Psoas muscle (tissue), 7 donors: ENCODE measurements at regions not wholly inside any gene's neighbourhood (a gene's known extent, or its start where the extent isn't known, plus 50 kb on each side); places are given as distances from the start of the nearest gene placed in this dataset.

Source experiments
- ATAC-seq, 4 donors: fragments of 200-7000 bp; cut with Tn5 transposase; one replicate each; pipeline ENCODE4 v1.9.1; 2020; ENCODE audit warnings: moderate library complexity in 3 of 4, mild to moderate bottlenecking in 2 of 4
- DNase-seq, 2 donors: peaks; one replicate each; pipeline ENCODE4 v3.0.0-alpha.2; 2020
- H3K27ac ChIP-seq: fragments of 200-600 bp; one replicate; pipeline ENCODE4 v1.8.0; 2022
- H3K27me3 ChIP-seq, 3 donors: fragments of 200-600 bp in 1 of 3; one replicate each; pipeline versions ENCODE4 v1.6.1 to v1.8.0; 2013 to 2022; ENCODE audit warnings: low read length in 2 of 3, mild to moderate bottlenecking in 2 of 3, moderate library complexity in 1 of 3; ENCODE audit not compliant: insufficient read depth in 3 of 3
- H3K36me3 ChIP-seq, 2 donors: fragments of 200-600 bp in 1 of 2; one replicate each; pipeline versions ENCODE4 v1.6.1 to v1.8.0; 2013 to 2022; ENCODE audit warnings: low read depth in 1 of 2, mild to moderate bottlenecking in 1 of 2, moderate library complexity in 1 of 2; ENCODE audit not compliant: insufficient read depth in 1 of 2
- H3K4me1 ChIP-seq: fragments of 200-600 bp; one replicate; pipeline ENCODE4 v1.8.0; 2022
- H3K4me3 ChIP-seq: fragments of 200-600 bp; one replicate; pipeline ENCODE4 v1.8.0; 2022; ENCODE audit warnings: mild to moderate bottlenecking
- H3K9me3 ChIP-seq: fragments of 200-600 bp; one replicate; pipeline ENCODE4 v1.8.0; 2022
- WGBS, 3 donors: extraction: QIAGEN DNeasy Blood & Tissue Kit; methylation state at CpG; one replicate each; pipeline versions ENCODE4 v1.1.6 to v1.1.7; 2013; 5-methylcytosine and 5-hydroxymethylcytosine counted together
- intact Hi-C, 2 donors: fragments of 100-400 bp; cut with DNase I; formaldehyde crosslinking; loops; one replicate each; pipeline versions ENCODE4 v1.11.0 to v1.14.2; 2022
- TF ChIP-seq, protein P1 (sequence below): fragments of 200-600 bp; IDR thresholded peaks from one replicate; pipeline ENCODE4 v1.8.0; 2022; ENCODE audit warnings: antibody characterized with exemption
- donor health status: healthy with polysubstance abuse.
- donor health status: DM: no; HTN: no; CAD: no; lungs with moderate emphysema.
- donor health status: Bipolar disorder and iron deficiency.
- donor health status: healthy.
- donor health status: DM: yes; HTN: yes; CAD: no.
- donor health status: DM: no; HTN: no; CAD: no.
- donor health status: DM: yes; HTN: yes; CAD: no.

DNA sequence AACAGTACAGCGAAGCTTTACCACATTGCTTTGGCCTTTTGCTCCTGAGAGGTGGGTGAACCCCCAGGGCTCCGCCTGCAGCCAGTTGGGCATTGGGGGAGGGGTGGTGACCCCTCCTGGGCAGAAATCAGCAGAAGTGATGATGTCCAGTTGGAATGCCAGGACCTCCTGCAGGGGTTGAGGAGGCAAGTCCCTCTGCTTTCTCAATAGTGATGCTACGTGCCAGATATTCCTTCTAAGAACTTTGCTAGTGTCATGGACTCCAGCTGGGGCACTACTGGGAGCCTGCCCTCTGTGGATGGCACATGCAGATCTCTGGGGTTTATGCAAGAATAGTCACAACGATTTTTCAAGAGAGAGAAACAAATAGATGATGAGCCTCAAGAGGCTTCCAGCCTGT is 95.6 kb downstream of the NDFIP1 start:
- ATAC-seq = no peak
- intact Hi-C loops = no loop called here

More for the DNA sequence above, 95.6 kb downstream of the NDFIP1 start:
- Histone ChIP-seq H3K4me3 (no peak overlapping the region), H3K27me3 (no peaks in the 10 kb centered on the region), H3K9me3 (no peaks in the 10 kb centered on the region), H3K36me3 (no peaks in the 10 kb centered on the region), H3K27ac (no peak overlapping the region), H3K4me1 (no peaks in the 10 kb centered on the region)
- TF ChIP-seq, protein P1, sequence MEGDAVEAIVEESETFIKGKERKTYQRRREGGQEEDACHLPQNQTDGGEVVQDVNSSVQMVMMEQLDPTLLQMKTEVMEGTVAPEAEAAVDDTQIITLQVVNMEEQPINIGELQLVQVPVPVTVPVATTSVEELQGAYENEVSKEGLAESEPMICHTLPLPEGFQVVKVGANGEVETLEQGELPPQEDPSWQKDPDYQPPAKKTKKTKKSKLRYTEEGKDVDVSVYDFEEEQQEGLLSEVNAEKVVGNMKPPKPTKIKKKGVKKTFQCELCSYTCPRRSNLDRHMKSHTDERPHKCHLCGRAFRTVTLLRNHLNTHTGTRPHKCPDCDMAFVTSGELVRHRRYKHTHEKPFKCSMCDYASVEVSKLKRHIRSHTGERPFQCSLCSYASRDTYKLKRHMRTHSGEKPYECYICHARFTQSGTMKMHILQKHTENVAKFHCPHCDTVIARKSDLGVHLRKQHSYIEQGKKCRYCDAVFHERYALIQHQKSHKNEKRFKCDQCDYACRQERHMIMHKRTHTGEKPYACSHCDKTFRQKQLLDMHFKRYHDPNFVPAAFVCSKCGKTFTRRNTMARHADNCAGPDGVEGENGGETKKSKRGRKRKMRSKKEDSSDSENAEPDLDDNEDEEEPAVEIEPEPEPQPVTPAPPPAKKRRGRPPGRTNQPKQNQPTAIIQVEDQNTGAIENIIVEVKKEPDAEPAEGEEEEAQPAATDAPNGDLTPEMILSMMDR = no peak
- 68 to 75% (median 69%) methylated on average over 4 of the region's 4 CpGs for WGBS, 3 donors
- no peak for DNase-seq
